NCI-H2107 treated with DMSO at 0.1 percent for 48 hours (cell line): ENCODE measurements at regions not wholly inside any gene's neighbourhood (a gene's known extent, or its start where the extent isn't known, plus 50 kb on each side); places are given as distances from the start of the nearest gene placed in this dataset.

Experiments used
- DNase-seq: peaks from one replicate; lab custom pipeline; 2025; ENCODE audit not compliant: unreplicated experiment; lab: John Stamatoyannopoulos, UW

DNA sequence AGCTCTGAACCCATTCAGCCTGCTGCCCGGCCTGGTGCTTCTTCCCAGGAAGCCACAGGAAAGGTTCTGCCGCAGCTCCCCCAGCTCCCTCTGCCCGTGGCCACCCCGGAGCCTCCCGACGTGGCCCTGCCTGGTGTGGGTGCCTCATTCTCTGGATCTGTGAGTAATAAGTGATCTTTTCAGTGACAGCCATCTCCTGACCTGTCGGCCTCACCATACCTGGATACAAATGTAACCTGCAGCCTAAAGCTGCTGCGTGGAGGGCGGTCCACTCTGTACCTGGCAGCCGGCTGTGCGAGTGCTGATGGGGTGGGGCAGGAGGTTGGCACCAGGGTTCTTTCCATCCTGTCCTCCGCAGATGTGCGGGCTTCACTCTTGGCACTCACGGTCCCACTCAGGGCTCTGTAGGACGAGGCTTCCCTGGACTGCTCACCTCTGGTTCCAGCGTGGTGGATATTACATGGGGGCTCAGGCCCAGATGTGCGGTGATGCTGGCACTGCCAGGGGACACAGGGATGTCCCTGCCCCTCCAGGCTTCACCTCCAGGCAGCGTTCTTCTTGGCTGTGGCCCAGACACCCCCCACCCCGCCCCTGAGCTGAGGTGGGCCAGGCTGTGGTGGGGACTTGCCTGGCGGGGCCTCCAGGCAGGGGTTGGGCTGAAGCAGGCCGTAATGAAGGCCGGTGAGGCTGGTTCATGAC is 748.5 kb downstream of the BRD1 start:
- no peak for DNase-seq

DNA sequence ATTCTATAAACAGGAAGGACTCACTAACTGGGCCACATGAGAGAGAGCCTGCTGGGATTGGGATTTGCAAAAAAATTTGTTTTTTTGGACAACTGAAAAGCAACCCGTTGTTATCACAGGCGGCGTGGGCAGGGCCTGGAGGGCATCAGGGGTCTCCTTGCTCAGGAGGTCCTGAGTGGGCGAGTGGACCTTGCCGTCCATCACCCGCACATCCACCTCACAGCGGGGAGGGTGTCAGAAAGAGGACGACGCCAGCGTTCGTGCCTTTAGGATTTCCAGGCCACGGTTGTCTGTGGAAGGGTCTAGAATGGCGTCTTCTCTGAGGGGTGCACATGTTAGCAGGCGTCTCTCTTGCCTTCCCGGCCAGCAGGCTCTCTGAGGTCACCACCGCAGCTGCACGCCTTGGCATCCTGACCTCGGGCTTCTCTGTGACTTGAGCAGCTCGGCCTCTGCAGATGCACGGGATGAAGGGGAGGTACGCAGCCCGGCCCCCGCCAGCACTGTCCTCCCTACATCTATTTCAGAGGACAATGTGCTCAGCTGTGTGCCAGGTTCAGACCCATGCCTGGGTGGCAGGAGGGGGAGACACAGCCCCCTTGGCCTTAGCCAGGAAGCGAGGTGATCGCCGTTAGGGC is 749.5 kb downstream of the BRD1 start:
- DNase-seq = no peak

DNA sequence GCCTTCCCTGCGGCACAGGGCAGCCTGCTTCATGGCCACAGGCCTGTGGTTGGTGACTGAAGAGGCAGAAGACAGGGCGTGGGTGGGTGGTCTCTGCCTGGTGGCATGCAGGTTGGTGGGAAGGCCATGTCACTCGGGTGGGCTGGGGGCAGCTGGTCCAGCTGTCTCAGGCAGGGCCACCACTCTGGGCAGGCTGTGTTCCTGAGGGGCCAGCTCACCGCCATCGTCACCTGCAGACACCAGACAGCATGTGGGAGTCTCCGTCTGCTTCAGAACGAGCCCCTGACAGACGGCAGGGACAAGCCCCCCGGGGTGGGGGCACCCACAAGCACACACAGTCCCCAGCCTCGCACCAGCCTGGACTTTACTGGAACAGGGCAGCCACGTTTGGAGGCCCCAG is 750.1 kb downstream of the BRD1 start:
- no peak for DNase-seq

DNA sequence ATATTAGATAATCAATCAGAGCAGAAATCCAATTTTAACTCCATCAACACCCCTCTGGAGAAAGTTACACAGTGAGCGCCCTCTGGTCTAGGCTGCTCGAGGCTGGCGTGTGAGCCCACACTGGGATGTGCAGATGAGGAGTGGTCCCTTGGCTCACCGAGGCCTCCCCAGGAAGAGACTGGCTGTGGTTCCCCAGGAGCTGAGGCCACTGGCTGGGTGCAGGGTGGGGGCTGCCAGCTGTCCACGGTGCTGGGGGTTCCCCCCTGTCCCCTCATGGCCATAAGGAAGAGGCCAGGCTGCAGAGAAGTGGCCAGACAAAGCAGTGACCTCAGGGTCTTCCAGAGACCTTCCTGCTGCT is 750.7 kb downstream of the BRD1 start:
- DNase-seq = no peak

DNA sequence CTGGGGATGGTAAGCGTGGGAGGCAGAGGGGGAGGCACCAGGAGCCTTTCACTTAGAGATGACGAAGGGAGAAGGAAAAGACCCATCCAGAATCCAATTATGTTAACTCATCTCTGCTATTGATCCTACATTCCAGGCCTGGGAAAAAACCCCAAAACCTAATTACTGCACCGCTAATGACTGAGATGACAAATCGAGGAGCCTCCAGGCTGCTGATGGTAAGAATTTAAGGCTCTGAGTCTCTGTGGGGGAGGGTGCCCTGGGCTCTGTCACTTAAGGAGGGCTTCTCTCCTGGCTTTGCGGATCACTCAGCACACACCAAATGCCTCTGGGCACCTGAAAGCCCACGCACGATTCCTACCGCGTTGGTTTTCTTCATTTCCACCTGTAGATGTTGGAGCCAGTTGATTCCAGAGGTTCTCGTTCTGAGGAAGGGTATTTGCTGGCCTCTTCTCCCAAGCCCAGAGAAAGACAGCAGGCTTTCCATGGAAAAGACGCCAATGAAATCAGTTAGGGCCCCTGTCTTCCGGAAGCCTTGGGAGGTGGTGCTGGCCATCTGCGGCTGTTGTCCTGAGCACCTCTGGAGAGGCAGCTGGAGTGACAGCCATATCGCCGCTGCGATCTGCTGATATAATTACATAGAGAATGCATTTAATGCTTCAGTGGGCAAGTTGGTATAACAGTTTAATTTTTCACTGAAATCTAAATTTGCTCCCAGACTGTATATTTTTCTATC is 751.2 kb downstream of the BRD1 start:
- DNase-seq = no peak

DNA sequence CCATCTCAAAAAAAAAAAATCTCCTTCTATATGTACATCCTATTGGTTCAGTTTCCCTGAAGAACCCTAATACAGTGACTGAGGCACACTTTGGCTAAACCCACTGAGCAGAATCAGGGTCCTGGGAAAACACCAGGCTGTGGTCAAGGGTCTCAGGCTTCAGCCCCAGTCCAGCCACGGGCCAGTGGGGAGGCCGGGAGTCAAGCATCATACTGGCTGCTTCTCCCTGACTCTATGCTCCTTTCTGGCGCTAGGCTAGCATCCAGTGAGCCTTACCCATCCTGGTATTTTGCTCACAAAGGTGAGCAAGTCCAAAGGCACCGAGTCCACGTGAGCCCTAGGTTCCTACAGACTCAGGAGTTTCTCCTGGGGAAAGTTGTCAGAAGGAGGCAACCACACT is 752.5 kb downstream of the BRD1 start:
- no peak for DNase-seq

DNA sequence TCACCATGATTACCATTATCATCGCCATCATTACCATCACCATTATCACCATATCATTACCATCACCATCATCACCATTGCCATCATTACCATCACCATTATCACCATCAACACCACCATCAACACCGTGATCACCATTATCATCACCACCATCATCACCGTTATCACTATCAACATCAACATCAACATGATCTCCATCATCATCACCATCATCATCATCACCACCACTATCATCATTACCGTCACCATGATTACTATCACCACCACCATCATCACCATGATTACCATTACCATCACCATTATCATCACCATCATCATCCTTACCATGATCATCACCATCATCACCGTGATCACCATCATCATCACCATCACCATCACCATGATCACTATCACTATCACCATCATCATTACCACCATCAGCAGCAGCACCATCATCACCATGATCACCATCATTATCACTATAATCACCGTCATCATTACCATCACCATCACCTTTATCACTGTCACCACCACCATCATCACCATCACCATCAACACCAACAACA is 753.7 kb downstream of the BRD1 start:
- no peak for DNase-seq

DNA sequence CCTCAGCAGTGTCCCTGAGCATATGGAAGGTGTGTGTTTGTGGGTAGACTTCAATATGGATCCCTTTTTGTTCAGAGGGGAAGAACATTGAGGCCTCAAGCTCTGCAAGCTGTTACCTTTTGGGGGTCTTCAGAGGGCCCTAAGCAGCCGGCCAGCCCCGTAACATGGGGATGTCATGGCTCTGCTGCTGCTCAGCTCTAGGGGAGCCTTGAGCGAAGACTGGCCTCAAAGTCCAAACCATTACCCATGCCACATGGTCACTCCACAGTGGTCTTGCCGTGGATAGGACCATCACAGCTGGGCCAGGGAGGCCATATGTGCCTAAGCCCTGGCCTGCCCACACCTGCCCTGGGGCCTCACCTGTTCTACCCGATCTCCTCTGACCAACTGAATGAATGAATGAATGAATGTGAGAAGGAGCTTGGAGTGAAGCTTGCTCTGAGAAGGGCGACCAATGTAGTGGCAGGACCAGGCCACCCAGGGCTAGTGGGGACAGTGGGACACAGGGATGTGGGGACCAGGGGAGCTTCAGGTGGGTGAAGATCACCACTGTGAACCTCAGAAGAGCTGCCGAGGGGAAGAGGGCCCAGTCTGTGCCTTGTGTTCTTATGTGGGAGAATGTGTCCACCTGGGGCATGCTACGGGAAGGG is 754.6 kb downstream of the BRD1 start:
- no peak for DNase-seq

DNA sequence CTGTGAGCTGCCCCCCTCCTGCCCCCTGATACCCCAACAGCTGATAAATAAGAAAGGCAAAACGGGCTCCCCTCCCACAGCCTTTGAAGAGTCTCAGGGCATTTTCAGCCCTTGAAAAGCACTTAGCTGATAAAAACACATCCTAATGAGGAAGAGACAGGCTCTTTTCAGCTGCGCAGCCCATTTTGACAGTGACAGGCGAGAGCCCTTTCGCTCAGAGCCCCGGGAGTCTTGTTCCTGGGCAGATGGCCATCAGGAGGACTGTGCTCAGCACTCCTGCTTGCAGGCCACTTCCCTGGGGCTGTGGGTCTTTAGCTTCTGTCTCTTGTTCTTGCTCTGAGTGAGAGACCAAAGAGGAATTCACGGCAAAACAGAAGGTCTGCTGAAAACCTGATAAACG is 757.2 kb downstream of the BRD1 start:
- DNase-seq = no peak

DNA sequence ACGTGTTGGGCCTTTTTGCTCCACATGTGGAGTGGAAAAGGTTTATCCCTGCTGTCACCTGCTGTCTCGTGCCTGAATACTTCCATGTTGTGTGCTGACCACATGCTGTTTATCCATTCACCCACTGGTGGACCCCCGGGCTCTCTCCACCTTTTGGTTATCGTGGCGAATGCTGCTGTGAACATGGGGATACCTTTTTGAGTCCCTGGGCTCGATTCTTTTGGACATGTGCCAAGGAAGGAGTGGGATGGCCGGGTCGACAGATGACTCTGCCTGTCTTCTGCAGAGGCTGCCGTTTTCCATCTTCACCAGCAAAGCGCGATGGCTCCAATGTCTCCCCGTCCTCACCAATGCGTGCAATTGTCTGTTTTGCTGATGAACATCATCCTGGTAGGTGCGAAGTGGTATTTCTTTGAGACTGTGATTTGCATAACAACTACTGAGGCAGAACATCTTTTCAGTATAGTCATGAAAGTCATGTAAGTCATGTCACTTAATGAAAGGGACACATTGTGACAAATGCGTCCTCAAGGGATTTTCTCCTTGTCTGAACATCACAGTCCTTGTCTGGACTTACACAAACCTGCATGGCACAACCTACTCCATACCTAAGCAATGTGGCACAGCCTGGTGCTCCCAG is 758.7 kb downstream of the BRD1 start:
- DNase-seq = no peak

DNA sequence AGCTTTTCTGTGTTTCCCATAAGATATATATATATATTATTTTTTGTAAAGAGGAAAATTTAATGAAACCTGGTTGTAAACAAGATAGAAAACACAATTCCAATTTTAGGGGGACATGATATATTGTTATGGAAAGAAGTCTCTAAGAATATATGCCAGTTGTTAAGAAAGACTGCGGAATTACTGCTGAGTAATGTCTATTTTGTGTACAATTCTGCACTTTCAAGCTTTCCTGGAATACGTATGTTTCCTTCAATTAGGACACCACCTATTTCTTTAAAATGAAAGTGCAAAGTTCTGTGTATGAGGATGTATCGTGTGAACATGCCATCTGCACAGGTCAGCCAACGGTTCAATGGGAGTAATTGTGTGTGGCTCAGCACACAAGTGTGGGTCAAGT is 760.2 kb downstream of the BRD1 start:
- no peak for DNase-seq

DNA sequence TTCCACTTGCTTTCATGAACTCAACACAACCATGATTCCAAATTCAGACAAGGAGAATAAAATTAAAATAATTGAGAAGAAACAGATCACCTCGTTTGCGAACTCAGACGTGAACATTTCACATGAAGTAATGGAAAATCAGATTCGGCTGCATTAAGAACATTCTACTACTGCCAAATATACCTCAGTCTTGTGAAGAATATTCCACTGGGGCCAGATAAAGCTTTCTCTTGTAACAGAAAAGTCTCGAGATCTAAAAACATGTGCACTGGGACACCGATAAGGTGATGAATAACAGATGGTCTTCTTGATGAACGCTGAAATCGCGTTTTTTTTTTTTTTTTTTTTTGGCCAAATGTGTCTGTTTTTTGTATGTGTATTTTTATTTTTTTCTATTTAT is 761.1 kb downstream of the BRD1 start:
- DNase-seq = no peak

DNA sequence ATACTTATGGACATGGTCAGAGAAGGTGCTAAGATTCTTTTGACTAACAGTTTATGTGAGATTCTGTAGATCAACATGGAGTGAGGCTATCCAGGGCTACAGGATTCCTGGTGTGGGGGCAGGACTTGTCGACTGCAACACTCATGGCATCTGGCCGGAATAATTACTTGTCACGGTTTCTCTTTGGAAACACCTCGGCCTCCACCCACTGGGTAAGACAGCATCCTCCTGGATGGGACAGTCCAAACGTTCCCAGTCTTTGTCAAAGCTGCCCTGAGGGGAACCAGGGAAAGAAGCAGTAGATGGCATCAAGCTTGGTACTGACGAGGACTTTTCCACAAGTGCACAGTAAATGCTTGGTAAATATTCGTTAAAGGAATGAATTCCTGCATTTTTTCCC is 762.8 kb downstream of the BRD1 start:
- DNase-seq = no peak

DNA sequence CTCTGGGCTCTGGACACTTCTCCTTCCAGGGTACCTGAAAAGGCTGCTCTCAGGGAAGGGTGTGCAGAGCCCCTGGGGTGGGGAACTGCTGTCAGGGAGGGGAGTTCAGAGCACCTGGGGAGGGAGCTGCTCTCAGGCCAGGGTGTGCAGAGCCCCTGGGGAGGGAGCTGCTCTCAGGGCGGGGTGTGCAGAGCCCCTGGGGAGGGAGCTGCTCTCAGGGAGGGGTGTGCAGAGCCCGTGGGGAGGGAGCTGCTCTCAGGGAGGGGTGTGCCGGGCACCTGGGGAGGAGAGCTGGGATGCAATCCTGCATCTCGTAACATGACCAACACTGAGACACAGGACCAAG is 764.2 kb downstream of the BRD1 start:
- DNase-seq = peak; percentile 38

DNA sequence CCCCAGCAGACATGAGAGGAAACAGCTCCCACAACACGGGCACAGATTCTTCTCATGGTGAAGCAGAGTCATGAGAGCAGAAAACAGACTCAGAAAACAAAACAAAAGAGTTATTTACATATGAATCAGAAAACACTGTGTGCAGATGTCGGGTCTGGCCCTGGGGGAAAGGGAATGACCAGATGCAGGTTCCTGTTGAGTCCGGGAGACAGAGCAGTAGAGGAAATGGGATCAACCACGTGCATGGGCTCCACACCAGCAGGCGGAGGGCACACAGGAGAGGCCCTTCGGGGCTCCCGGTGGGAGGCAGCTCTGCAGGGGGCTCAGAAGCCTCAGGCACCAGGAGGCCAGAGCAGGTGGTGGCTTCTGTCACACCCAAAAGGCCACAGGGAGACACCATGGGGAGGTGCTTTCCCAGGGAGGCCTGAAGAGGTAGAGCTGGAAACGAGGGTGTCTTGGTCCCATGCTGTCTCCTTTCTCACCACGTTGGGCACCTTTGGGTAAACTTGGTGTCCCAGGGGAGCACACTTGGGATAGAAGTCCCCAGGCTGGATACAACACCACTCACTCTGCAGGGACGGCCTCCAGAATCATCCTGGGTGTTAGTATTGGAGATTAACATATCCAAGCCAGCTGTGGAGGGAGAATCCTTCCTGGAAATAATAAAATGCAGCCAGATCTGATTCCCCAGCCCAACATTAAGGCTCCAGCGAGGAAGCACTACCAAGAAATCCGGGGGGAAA is 764.7 kb downstream of the BRD1 start:
- DNase-seq = peak; percentile 63

DNA sequence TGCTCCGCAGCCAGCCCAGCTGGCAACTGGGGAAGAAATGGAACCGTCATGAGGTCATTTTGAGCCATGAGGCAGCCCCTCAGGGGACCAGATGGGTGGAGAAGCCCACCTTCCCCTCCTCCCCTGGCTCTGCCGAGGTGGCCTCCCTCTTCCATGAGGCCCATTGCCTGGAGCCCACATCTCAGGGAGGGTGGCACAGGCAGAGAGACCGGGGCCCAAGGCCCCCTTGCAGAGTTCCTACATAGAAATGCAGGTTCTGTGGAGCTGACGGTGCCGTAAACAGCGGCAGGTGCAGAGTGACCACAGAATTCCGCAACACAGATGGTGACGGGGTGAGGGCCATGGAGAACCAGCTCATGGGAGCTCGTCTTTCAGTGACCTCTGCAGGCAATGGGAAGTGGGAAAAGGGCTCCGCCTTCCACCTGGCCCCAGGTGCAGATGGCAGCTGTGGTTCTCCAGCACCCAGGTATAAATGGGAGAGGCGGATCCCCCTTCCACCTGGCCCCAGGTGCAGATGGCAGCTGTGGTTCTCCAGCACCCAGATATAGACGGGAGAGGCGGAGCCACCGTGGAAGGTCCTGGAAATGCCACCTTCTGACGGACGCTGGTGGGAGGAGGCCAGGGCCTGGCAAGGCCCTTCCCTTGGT is 765.4 kb downstream of the BRD1 start:
- DNase-seq = peak; percentile 79

DNA sequence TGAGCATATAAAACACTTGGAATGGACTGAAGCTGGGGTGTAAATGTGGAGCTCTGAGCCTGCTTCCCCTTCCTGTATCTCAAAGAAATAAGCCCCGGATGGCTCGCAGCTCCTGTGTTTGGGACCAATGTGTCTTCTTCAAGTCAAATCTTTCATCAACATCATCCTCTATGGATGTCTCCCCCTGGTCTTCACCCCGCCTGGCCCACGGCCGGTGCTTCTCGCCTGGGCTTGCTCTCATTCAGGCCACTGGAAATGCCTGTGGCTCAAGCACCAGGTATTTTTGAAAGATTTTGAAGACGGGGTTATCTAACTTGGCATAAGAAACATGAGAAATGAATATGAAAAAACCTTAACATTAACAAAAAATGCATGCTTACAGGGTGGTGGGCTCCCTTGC is 769.8 kb downstream of the BRD1 start:
- DNase-seq = no peak

DNA sequence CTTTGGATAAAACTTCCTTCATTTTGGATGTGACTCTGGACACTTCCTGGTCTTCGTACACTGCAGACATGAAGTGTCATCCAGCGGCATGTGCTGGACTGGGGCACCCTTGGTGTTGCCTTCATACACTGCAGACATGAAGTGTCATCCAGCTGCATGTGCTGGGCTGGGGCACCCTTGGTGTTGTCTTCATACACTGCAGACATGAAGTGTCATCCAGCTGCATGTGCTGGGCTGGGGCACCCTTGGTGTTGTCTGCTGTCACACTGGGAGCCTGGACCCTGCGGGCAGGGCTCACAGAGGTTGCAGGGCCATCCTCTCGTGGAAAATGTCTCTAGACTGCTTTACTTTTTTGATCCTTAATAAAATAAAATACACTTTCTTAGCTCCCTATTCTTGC is 771.4 kb downstream of the BRD1 start:
- DNase-seq = no peak

DNA sequence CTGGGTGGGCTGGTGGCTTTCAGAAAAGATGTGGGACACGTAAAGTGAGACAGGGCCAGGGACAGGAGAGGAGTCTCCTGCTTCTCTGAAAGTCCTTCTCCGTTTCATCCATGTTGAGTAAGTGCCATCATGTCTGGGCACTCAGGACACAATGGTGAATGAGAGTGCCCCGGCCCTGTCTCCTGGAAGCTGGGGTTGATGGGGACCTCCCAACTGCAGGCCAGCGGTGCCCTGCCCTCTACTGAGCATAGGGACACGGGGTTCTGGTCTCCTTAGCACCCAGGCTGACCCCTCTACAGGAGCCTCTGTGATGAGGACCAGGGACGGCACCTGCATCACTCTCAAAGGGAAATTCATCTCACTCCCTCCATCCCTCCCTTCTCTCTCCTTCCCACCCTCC is 772.3 kb downstream of the BRD1 start:
- DNase-seq = no peak

DNA sequence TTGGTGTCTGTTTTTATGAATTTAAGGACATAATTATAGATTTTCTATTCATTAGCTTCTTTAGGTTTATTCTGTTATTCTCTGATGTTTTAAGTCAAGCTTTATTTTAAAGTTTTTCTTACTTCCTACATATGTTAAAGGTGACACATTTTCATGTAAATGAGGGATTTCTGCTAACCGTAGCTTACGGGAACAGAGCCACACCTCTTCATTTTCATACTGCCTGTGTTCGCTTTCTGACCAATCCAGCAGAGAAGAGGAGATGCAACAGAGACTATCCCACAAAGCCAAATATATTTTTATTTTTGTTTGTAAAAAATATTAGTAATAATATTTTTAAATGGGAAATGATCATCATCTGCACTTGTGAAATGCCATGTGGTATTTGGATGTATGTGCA is 774.1 kb downstream of the BRD1 start:
- no peak for DNase-seq
